Gastrocnemius medialis (tissue), 4 donors: ENCODE measurements at regions not wholly inside any gene's neighbourhood (a gene's known extent, or its start where the extent isn't known, plus 50 kb on each side); places are given as distances from the start of the nearest gene placed in this dataset.

Source experiments
- POLR2A ChIP-seq, 2 donors: fragments of 450-650 bp; IDR thresholded peaks; one replicate each; pipeline ENCODE4 v1.6.1; 2017; ENCODE audit warnings: antibody characterized with exemption in 2 of 2, mild to moderate bottlenecking in 2 of 2, moderate library complexity in 2 of 2
- TF ChIP-seq, protein P1 (sequence below), 5 experiments: fragments of 450-650 bp in 3 of 5; fragments of 200-600 bp in 2 of 5; sonication (generic) in 2 of 5; IDR thresholded peaks in 4 of 5; conservative IDR thresholded peaks in 1 of 5; 1 replicate in 4 of 5; 2 replicates in 1 of 5; pipeline ENCODE4 v1.5.1; 2016 to 2019; ENCODE audit warnings: antibody characterized with exemption in 5 of 5, mild to moderate bottlenecking in 3 of 5, moderate library complexity in 3 of 5

DNA sequence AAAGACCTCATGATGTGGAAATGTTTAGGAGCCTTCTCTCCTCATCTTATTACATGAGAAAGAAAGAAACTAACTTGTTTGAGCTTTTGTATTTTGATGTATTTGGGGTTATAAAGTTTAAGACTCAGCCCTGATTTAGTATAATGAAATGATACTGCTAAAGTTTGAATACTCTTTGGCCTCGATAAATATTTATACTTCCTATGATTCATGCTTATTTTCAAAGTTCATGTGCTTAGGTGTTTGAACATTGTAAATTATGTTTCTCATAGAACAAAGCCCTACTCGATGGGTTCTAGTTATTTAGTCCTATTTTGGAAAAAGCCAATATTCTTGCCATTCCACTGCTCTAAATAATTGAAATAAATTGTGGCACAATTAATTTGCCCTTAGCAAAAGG is 303.2 kb downstream of the ZWINT start:
- TF ChIP-seq, protein P1, sequence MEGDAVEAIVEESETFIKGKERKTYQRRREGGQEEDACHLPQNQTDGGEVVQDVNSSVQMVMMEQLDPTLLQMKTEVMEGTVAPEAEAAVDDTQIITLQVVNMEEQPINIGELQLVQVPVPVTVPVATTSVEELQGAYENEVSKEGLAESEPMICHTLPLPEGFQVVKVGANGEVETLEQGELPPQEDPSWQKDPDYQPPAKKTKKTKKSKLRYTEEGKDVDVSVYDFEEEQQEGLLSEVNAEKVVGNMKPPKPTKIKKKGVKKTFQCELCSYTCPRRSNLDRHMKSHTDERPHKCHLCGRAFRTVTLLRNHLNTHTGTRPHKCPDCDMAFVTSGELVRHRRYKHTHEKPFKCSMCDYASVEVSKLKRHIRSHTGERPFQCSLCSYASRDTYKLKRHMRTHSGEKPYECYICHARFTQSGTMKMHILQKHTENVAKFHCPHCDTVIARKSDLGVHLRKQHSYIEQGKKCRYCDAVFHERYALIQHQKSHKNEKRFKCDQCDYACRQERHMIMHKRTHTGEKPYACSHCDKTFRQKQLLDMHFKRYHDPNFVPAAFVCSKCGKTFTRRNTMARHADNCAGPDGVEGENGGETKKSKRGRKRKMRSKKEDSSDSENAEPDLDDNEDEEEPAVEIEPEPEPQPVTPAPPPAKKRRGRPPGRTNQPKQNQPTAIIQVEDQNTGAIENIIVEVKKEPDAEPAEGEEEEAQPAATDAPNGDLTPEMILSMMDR (IDR thresholded peaks at IDR 0.05 in 4 of 5, conservative IDR thresholded peaks at IDR 0.05 in 1 of 5) = no peak
- TF ChIP-seq POLR2A (IDR thresholded peaks at IDR 0.05) = no peak
